ENCODE measurements at regions not wholly inside any gene's neighbourhood (a gene's known extent, or its start where the extent isn't known, plus 50 kb on each side); places are given as distances from the start of the nearest gene placed in this dataset.

DNA sequence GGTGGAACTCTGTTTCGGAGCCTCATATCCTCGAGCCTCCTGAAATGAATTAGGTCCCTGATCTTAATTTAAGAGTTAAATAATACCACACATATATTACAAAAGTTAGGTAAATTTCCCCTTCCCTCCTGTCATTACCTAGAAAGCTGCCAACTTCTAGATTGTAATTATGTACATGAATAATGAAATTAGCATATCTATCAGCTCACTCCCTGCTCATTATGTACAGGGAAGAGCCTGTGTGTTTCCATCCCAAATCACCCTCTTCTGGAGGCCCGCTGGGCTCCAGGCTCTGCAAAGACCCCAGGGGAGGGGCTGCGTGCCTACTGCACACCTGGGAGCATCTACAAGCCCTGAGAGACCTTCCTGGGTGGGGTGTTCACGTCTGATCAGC, 384.1 kb downstream of the MN1 start:
- Histone ChIP-seq H3K27me3 (replicated peaks; ENCODE audit: control insufficient read depth, insufficient read depth, low read length) (no peaks in the 10 kb centered on the region; the same call in 1 of the 2 replicates), H3K36me3 (ENCODE audit: control insufficient read depth, insufficient read depth, low read length) (no peaks in the 10 kb centered on the region), H3K4me3 (replicated peaks; ENCODE audit: low read depth, low read length) (no peak overlapping the region)
- DNase-seq (ENCODE audit: extremely low read depth, insufficient read length): no peak
- TF ChIP-seq CTCF (IDR thresholded peaks at IDR 0.05; ENCODE audit: insufficient read depth, low read length, poor library complexity, severe bottlenecking): no peak

DNA sequence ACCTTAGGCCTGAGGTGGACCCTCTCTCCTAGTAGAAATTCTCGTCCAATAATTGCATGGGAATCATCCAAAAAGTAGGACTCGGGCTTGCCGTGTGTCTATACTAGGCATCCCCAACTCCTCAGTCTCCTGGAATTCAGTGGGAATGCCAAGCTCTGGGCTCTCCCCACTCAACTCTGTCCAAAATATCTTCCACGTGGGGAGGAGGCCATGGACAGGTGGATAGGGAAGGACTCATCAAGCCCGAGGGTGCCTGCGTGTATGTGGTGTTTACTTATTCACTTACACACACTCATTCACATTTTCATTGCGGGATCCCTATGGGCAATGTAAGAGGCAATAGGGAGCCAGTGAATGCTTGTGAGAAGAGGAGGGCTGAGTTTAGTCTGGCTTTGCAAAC, 383.3 kb downstream of the MN1 start:
- DNase-seq (ENCODE audit: extremely low read depth, insufficient read length): no peak
- H3K27me3 ChIP-seq (replicated peaks; ENCODE audit: control insufficient read depth, insufficient read depth, low read length): no peaks in the 10 kb centered on the region; the same call in 1 of the 2 replicates
- H3K36me3 ChIP-seq (ENCODE audit: control insufficient read depth, insufficient read depth, low read length): no peaks in the 10 kb centered on the region
- no peak overlapping the region for H3K4me3 ChIP-seq (replicated peaks; ENCODE audit: low read depth, low read length)
- TF ChIP-seq CTCF (IDR thresholded peaks at IDR 0.05; ENCODE audit: insufficient read depth, low read length, poor library complexity, severe bottlenecking): no peak

- H3K4me3 ChIP-seq (replicated peaks; ENCODE audit: low read depth, low read length): no peak overlapping the region
Observed at GRCh38 chr22:27419473-27419872, 382.1 kb downstream of the MN1 start.

DNA sequence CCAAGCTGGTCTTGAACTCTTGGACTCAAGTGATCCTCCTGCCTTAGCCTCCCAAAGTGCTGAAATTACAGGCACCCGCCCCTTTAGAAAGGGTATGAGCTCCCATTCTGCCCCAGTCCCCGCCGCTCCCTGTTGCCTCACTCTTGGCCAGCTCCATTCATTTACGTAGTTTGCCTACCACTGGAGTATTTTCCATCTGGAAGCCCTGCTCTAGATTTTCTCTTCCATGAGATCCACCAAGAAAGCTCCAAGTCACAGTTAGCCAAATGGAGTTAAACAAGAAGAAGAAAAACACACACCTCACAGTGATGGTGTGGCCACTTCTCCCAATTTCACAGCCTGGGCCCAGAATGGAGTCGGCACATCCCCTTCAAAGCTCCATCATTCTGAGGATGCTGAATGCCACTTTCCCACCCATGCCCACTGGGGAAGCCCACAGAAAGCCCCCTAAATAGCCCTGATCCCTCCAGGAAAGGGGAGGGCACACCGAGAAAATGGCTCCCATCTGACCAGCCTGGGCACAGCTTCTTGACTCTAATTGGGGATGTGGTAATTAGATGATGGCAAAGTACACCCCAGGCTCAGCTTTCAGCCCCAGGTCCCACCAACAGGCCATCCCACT, 381.2 kb downstream of the MN1 start:
- no peak overlapping the region for H3K4me3 ChIP-seq (replicated peaks; ENCODE audit: low read depth, low read length)
- no peak for TF ChIP-seq CTCF (IDR thresholded peaks at IDR 0.05; ENCODE audit: insufficient read depth, low read length, poor library complexity, severe bottlenecking)
- no peak for DNase-seq (ENCODE audit: extremely low read depth, insufficient read length)
- no peaks in the 10 kb centered on the region; the same call in 1 of the 2 replicates for H3K27me3 ChIP-seq (replicated peaks; ENCODE audit: control insufficient read depth, insufficient read depth, low read length)
- no peaks in the 10 kb centered on the region for H3K36me3 ChIP-seq (ENCODE audit: control insufficient read depth, insufficient read depth, low read length)

More at GRCh38 chr22:27419473-27419872, 382.1 kb downstream of the MN1 start:
- no peak for DNase-seq (ENCODE audit: extremely low read depth, insufficient read length)
- TF ChIP-seq CTCF (IDR thresholded peaks at IDR 0.05; ENCODE audit: insufficient read depth, low read length, poor library complexity, severe bottlenecking): no peak
- Histone ChIP-seq H3K36me3 (ENCODE audit: control insufficient read depth, insufficient read depth, low read length) (no peaks in the 10 kb centered on the region), H3K27me3 (replicated peaks; ENCODE audit: control insufficient read depth, insufficient read depth, low read length) (no peaks in the 10 kb centered on the region; the same call in 1 of the 2 replicates)

- no peak for TF ChIP-seq CTCF (IDR thresholded peaks at IDR 0.05; ENCODE audit: insufficient read depth, low read length, poor library complexity, severe bottlenecking)
- no peak for DNase-seq (ENCODE audit: extremely low read depth, insufficient read length)
- no peaks in the 10 kb centered on the region for H3K36me3 ChIP-seq (ENCODE audit: control insufficient read depth, insufficient read depth, low read length)
- H3K27me3 ChIP-seq (replicated peaks; ENCODE audit: control insufficient read depth, insufficient read depth, low read length): no peaks in the 10 kb centered on the region; the same call in 1 of the 2 replicates
- no peak overlapping the region for H3K4me3 ChIP-seq (replicated peaks; ENCODE audit: low read depth, low read length)
Observed at GRCh38 chr22:27420817-27421361, 380.7 kb downstream of the MN1 start.

Data from GM06990 (cell line).